Peyer's patch (tissue), 4 donors: ENCODE measurements at regions not wholly inside any gene's neighbourhood (a gene's known extent, or its start where the extent isn't known, plus 50 kb on each side); places are given as distances from the start of the nearest gene placed in this dataset.

ENCODE experiments used
- DNase-seq, 3 donors: peaks; one replicate each; pipeline ENCODE4 v3.0.0-alpha.2; 2017 to 2019
- H3K27ac ChIP-seq, 4 donors: fragments of 200-600 bp; sonication (generic); one replicate each; pipeline ENCODE4 v1.5.1; 2016 to 2019
- H3K27me3 ChIP-seq, 2 donors: fragments of 200-600 bp; sonication (generic); one replicate each; pipeline ENCODE4 v1.5.1; 2019
- H3K36me3 ChIP-seq, 3 donors: fragments of 200-600 bp; sonication (generic); one replicate each; pipeline ENCODE4 v1.5.1; 2016 to 2019
- H3K4me1 ChIP-seq, 4 donors: fragments of 200-600 bp; sonication (generic); one replicate each; pipeline ENCODE4 v1.5.1; 2016 to 2019
- H3K4me3 ChIP-seq, 4 donors: fragments of 200-600 bp; sonication (generic); 1 replicate in 3 of 4; 2 replicates in 1 of 4; pipeline ENCODE4 v1.5.1; 2016 to 2019; ENCODE audit warnings: mild to moderate bottlenecking in 1 of 4
- H3K9me3 ChIP-seq, 4 donors: fragments of 200-600 bp; sonication (generic); one replicate each; pipeline ENCODE4 v1.5.1; 2016 to 2019; ENCODE audit warnings: mild to moderate bottlenecking in 1 of 4
- POLR2A ChIP-seq, 2 donors: fragments of 450-650 bp; IDR thresholded peaks; one replicate each; pipeline ENCODE4 v1.5.1; 2017; ENCODE audit warnings: antibody characterized with exemption in 2 of 2, mild to moderate bottlenecking in 2 of 2, moderate library complexity in 2 of 2
- TF ChIP-seq, protein P1 (sequence below), 6 experiments: fragments of 450-650 bp in 4 of 6; fragments of 200-600 bp in 2 of 6; sonication (generic) in 1 of 6; IDR thresholded peaks; one replicate each; pipeline ENCODE4 v1.5.1; 2017 to 2019; ENCODE audit warnings: antibody characterized with exemption in 6 of 6, mild to moderate bottlenecking in 3 of 6, moderate library complexity in 1 of 6

GRCh38 chr16:75928295-75928694 is 202.0 kb upstream of the CPHXL start:
- Histone ChIP-seq H3K9me3 (no peaks in the 10 kb centered on the region), H3K4me1 (no peaks in the 10 kb centered on the region), H3K36me3 (no peaks in the 10 kb centered on the region), H3K27me3 (no peaks in the 10 kb centered on the region), H3K4me3 (no peak overlapping the region), H3K27ac (no peak overlapping the region)
- DNase-seq, result no peak
- no peak for TF ChIP-seq POLR2A (IDR thresholded peaks at IDR 0.05)

DNA sequence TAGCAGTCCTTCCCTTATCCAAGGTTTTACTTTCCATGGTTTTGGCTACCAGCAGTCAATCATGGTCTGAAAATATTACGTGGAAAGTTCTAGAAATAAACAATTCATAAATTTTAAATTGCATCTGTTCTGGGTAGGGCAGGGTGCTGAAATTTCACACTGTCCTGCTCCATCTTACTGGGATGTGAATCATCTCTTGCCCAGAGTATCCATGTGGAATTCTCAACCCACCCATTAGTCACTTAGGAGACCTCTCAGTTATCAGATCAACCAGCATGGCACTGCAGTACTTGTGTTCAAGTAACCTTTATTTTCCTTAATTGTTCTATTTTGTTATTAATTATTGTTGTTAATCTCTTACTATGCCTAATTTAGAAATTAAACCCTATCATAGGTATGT is 202.8 kb upstream of the CPHXL start:
- TF ChIP-seq, protein P1, sequence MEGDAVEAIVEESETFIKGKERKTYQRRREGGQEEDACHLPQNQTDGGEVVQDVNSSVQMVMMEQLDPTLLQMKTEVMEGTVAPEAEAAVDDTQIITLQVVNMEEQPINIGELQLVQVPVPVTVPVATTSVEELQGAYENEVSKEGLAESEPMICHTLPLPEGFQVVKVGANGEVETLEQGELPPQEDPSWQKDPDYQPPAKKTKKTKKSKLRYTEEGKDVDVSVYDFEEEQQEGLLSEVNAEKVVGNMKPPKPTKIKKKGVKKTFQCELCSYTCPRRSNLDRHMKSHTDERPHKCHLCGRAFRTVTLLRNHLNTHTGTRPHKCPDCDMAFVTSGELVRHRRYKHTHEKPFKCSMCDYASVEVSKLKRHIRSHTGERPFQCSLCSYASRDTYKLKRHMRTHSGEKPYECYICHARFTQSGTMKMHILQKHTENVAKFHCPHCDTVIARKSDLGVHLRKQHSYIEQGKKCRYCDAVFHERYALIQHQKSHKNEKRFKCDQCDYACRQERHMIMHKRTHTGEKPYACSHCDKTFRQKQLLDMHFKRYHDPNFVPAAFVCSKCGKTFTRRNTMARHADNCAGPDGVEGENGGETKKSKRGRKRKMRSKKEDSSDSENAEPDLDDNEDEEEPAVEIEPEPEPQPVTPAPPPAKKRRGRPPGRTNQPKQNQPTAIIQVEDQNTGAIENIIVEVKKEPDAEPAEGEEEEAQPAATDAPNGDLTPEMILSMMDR (IDR thresholded peaks at IDR 0.05), result no peak
- no peak for TF ChIP-seq POLR2A (IDR thresholded peaks at IDR 0.05)
- DNase-seq, result no peak
- H3K27ac ChIP-seq, result no peak overlapping the region
- no peaks in the 10 kb centered on the region for H3K9me3 ChIP-seq
- H3K4me1 ChIP-seq, result no peaks in the 10 kb centered on the region
- no peaks in the 10 kb centered on the region for H3K36me3 ChIP-seq
- H3K4me3 ChIP-seq, result no peak overlapping the region
- no peaks in the 10 kb centered on the region for H3K27me3 ChIP-seq

DNA sequence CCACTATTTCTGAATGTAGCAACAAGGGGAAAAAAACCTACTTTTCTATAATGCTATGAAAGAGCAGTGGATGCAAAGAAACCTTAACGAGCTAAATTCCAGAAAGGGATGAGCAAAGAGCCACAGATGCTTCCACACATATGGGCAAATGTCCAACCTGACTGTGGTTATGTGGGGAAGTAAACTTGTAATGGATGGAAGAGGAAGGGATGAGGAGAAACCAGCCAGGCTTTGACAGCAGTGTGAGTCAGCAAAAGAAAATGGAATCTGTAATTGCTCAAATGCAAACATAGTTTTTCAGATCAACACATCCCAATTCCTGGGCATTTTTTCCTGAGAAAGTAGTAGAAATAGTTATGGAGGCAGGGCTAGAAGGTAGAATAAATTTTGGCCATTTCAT is 204.8 kb upstream of the CPHXL start:
- TF ChIP-seq, protein P1 (IDR thresholded peaks at IDR 0.05), result no peak
- TF ChIP-seq POLR2A (IDR thresholded peaks at IDR 0.05), result no peak
- no peaks in the 10 kb centered on the region for H3K4me1 ChIP-seq
- no peak for DNase-seq
- H3K4me3 ChIP-seq, result no peak overlapping the region
- H3K36me3 ChIP-seq, result no peaks in the 10 kb centered on the region
- H3K9me3 ChIP-seq, result no peaks in the 10 kb centered on the region
- no peak overlapping the region for H3K27ac ChIP-seq
- no peaks in the 10 kb centered on the region for H3K27me3 ChIP-seq

DNA sequence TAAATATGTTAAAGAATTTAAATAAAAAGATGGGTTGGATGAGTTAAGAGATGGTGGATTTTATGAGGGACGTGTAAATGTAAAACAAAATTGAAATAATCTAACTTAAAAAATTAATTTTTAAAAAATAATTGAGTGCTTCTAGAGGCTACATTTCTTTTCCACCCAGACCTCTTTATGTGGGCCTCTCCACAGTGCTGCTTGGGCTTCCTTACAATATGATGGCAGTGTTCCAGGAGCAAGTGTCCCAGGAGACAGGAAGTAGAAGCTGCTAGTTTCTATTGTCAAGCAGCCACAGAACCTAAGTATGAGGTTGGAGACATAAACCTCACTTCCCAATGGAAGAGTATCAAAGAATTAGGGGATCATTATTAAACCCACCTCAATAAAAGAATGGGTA is 205.7 kb upstream of the CPHXL start:
- Histone ChIP-seq H3K36me3 (no peaks in the 10 kb centered on the region), H3K4me1 (no peaks in the 10 kb centered on the region), H3K27me3 (no peaks in the 10 kb centered on the region), H3K4me3 (no peak overlapping the region), H3K27ac (no peak overlapping the region), H3K9me3 (no peaks in the 10 kb centered on the region)
- TF ChIP-seq, protein P1 (IDR thresholded peaks at IDR 0.05), result no peak
- no peak for TF ChIP-seq POLR2A (IDR thresholded peaks at IDR 0.05)
- no peak for DNase-seq

DNA sequence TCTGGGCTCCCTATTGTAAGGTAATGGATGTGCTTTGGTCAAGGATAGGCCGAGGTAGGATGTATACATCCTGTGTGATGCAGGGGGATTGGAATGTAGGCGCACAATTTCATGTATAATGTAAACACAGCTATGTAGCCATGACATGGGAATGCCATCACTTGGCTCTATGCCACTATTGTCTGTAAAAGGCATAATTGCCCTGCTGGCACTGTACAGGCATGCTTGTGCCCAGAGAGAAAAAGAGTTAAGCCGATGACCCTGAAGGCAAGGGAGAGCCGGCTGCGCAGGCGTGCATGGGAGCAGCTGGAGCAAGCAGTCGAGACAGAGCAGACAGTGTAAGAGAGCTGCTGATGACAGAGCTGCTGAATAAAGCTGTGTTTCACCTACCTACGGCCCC is 212.5 kb upstream of the CPHXL start:
- no peaks in the 10 kb centered on the region for H3K27me3 ChIP-seq
- no peak for TF ChIP-seq POLR2A (IDR thresholded peaks at IDR 0.05)
- TF ChIP-seq, protein P1 (IDR thresholded peaks at IDR 0.05), result no peak
- no peak for DNase-seq
- H3K27ac ChIP-seq, result no peak overlapping the region
- H3K4me1 ChIP-seq, result no peaks in the 10 kb centered on the region
- H3K4me3 ChIP-seq, result no peak overlapping the region
- no peaks in the 10 kb centered on the region for H3K9me3 ChIP-seq
- H3K36me3 ChIP-seq, result no peaks in the 10 kb centered on the region

GRCh38 chr16:75942351-75942750 is 216.1 kb upstream of the CPHXL start:
- H3K27me3 ChIP-seq, result no peaks in the 10 kb centered on the region
- H3K36me3 ChIP-seq, result no peaks in the 10 kb centered on the region
- H3K4me3 ChIP-seq, result no peak overlapping the region
- TF ChIP-seq POLR2A (IDR thresholded peaks at IDR 0.05), result no peak
- TF ChIP-seq, protein P1 (IDR thresholded peaks at IDR 0.05), result no peak
- DNase-seq, result no peak
- H3K9me3 ChIP-seq, result no peaks in the 10 kb centered on the region
- no peak overlapping the region for H3K27ac ChIP-seq
- H3K4me1 ChIP-seq, result no peaks in the 10 kb centered on the region
